ENCODE measurements at regions not wholly inside any gene's neighbourhood (a gene's known extent, or its start where the extent isn't known, plus 50 kb on each side); places are given as distances from the start of the nearest gene placed in this dataset.
"Not testable (repeated sequence)": the region's sequence is repeated elsewhere in the genome, so short reads cannot be mapped to it uniquely, and the experiment has no call there.

DNA sequence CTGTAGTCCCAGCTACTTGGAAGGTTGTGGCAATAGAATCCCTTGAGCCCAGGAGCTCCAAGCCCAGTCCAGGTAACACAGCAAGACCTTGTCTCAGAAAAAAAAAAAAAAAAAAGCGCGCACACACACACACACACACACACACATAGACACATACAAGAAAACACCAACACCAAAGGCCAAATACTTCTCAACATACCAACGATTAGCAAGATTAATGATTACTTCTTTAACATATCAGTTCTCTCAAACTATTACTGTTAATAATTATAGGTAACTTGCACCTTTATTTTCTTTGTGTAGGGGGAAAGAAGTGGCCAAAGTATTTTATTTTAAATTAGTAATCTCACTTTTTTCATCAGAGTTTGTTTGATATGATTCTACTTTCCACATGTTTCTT is 289.5 kb upstream of the ADGRL2 start:
- 87% methylated on average over 3 of the region's 3 CpGs for WGBS (ENCODE audit: insufficient coverage, low coverage, low lambda C conversion rate, missing lambda C conversion rate)
- DNase-seq (no peak), ATAC-seq (no peak)

DNA sequence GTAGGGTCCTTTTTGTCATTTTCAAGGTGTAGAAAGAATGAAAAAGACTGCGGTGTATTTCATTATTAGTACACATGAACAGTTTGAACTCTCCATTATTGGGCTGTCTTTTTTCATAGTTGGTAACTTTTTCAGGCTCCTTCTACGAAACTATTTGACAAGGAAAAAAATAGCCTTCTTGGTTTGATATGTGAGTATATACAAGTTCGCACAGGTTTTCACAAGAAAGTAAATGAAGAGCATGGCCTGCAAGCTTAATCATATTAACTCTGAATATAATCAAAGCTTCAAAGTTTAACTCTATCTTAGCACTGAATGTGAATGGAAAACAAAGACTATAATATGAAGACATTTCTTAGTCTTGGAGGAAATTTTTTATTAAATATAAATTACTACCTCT is 290.0 kb upstream of the ADGRL2 start:
- intact Hi-C loops (cut with DNase I), result no loop called here
- H3K27me3 ChIP-seq, result no peaks in the 10 kb centered on the region
- H3K4me1 ChIP-seq, result no peaks in the 10 kb centered on the region
- H3K4me3 ChIP-seq, result no peak overlapping the region
- no peak for ATAC-seq
- H3K27ac ChIP-seq, result no peak overlapping the region
- no peak for DNase-seq
- 88% methylated on average over 3 of the region's 3 CpGs for WGBS (ENCODE audit: insufficient coverage, low coverage, low lambda C conversion rate, missing lambda C conversion rate)
- H3K9me3 ChIP-seq, result peaks cover 0 to 2% (median 0%) of the 10 kb centered on the region in 4 donors
- TF ChIP-seq, protein P1, sequence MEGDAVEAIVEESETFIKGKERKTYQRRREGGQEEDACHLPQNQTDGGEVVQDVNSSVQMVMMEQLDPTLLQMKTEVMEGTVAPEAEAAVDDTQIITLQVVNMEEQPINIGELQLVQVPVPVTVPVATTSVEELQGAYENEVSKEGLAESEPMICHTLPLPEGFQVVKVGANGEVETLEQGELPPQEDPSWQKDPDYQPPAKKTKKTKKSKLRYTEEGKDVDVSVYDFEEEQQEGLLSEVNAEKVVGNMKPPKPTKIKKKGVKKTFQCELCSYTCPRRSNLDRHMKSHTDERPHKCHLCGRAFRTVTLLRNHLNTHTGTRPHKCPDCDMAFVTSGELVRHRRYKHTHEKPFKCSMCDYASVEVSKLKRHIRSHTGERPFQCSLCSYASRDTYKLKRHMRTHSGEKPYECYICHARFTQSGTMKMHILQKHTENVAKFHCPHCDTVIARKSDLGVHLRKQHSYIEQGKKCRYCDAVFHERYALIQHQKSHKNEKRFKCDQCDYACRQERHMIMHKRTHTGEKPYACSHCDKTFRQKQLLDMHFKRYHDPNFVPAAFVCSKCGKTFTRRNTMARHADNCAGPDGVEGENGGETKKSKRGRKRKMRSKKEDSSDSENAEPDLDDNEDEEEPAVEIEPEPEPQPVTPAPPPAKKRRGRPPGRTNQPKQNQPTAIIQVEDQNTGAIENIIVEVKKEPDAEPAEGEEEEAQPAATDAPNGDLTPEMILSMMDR (IDR thresholded peaks at IDR 0.05), result no peak
- TF ChIP-seq POLR2A (IDR thresholded peaks at IDR 0.05), result no peak
- no peaks in the 10 kb centered on the region for H3K36me3 ChIP-seq

More for the DNA sequence above, 289.5 kb upstream of the ADGRL2 start:
- Histone ChIP-seq H3K36me3 (no peaks in the 10 kb centered on the region), H3K9me3 (peaks cover 0 to 2% (median 0%) of the 10 kb centered on the region in 4 donors), H3K4me3 (no peak overlapping the region), H3K27me3 (no peaks in the 10 kb centered on the region), H3K4me1 (no peaks in the 10 kb centered on the region), H3K27ac (no peak overlapping the region)
- TF ChIP-seq POLR2A (IDR thresholded peaks at IDR 0.05), result no peak
- TF ChIP-seq, protein P1 (IDR thresholded peaks at IDR 0.05), result no peak
- intact Hi-C loops (cut with DNase I), result no loop called here

DNA sequence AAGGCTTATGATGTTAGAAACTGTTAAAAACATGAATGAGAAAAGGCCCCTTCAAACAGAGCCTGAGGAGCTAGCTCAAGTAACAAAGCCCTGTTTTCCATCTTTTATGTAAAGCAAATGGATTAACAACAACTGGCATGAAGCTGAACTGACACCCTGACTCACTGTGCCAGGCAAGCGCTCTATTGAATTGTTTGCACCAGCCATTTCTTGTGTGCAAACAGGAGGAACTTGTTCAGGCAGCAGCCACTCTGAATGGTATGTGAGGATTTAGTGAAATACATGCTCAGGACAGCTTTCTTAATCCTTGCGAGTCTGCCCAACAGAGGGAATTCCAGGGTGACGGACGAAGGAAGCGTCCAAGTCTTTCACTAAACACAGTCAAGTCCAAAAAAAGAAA is 291.1 kb upstream of the ADGRL2 start:
- ATAC-seq (no peak), DNase-seq (no peak)
- no peaks in the 10 kb centered on the region for H3K36me3 ChIP-seq
- intact Hi-C loops (cut with DNase I), result no loop called here
- no peak overlapping the region for H3K4me3 ChIP-seq
- H3K27me3 ChIP-seq, result no peaks in the 10 kb centered on the region
- no peaks in the 10 kb centered on the region for H3K4me1 ChIP-seq
- peaks cover 0 to 2% (median 0%) of the 10 kb centered on the region in 4 donors for H3K9me3 ChIP-seq
- H3K27ac ChIP-seq, result no peak overlapping the region
- WGBS (ENCODE audit: insufficient coverage, low coverage, low lambda C conversion rate, missing lambda C conversion rate), result 71% methylated on average over 5 of the region's 5 CpGs
- no peak for TF ChIP-seq POLR2A (IDR thresholded peaks at IDR 0.05)
- TF ChIP-seq, protein P1 (IDR thresholded peaks at IDR 0.05), result no peak

DNA sequence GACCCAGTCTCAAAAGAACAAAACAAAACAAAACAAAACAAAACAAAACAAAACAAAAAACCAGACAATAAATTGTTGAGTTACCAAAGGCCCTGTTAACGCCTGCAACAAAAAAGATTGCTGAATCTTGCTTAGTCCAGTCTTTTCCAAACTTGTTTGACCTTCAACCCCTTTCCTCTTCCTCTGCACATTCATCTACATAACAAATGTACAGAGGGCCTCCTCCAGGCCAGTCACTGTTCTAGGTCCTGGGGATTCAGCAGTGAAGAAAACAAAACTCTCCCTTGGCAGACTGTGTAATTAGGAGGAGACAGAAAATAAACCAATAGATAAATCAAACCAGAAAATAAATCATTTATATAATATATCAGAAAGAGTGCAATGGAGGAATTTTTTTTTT is 294.0 kb upstream of the ADGRL2 start:
- no peaks in the 10 kb centered on the region for H3K4me1 ChIP-seq
- 100% methylated on average over 1 of the region's 1 CpG for WGBS (ENCODE audit: insufficient coverage, low coverage, low lambda C conversion rate, missing lambda C conversion rate)
- no peak overlapping the region for H3K4me3 ChIP-seq
- intact Hi-C loops (cut with DNase I), result no loop called here
- H3K27ac ChIP-seq, result no peak overlapping the region
- TF ChIP-seq, protein P1 (IDR thresholded peaks at IDR 0.05), result no peak
- no peak for TF ChIP-seq POLR2A (IDR thresholded peaks at IDR 0.05)
- DNase-seq (no peak), ATAC-seq (peak; percentile 24 to 53 (median 46))
- no peaks in the 10 kb centered on the region for H3K27me3 ChIP-seq
- H3K36me3 ChIP-seq, result no peaks in the 10 kb centered on the region
- no peaks in the 10 kb centered on the region for H3K9me3 ChIP-seq

DNA sequence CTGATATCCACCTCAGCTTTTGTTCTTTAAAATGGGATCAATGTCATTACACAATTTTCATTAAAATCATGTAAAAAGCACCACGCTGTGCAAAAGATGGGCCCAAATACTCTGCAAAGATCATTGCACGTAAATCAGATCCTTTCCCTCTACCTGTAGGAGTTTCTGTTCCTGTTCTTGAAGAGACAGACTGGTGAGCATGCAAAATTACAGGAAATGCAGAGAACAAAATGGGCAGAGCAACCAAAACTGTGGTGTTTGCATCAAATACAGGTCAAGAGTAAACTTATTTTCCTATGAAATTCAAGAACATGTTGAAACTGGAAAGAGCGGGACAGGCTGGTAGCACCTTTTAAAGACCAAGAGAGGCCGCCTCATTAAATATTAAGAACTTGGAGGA is 294.9 kb upstream of the ADGRL2 start:
- Histone ChIP-seq H3K4me3 (no peak overlapping the region), H3K4me1 (no peaks in the 10 kb centered on the region), H3K27ac (no peak overlapping the region), H3K36me3 (no peaks in the 10 kb centered on the region), H3K27me3 (no peaks in the 10 kb centered on the region), H3K9me3 (no peaks in the 10 kb centered on the region)
- TF ChIP-seq, protein P1 (IDR thresholded peaks at IDR 0.05), result no peak
- no peak for TF ChIP-seq POLR2A (IDR thresholded peaks at IDR 0.05)
- intact Hi-C loops (cut with DNase I), result no loop called here
- whole genome bisulfite sequencing (ENCODE audit: insufficient coverage, low coverage, low lambda C conversion rate, missing lambda C conversion rate), result 79% methylated on average over 4 of the region's 4 CpGs
- ATAC-seq, result no peak
- no peak for DNase-seq

DNA sequence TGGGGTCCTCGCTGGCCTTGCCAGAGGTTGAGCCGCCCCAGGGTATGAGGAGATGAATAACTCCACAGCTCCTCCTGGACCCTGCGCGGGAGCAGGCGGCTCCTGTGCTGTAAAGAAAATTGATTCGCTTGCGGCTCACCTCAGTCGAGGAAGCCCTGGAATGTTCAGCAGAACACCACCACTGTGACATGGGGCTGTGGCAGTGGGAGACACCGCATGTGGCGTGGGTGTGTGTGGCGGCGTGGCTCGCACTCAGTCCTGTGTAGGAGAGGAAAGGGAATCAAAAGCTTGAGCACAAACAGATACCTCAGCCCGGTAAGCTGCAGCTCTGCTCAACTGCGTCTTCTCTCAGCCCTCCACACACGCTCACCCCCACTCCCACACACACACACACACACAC is 295.9 kb upstream of the ADGRL2 start:
- no CpG with 5 or more reads among the region's 16 CpGs for WGBS (ENCODE audit: insufficient coverage, low coverage, low lambda C conversion rate, missing lambda C conversion rate)
- peak in 1 of 4 donors; percentile 30 for ATAC-seq

DNA sequence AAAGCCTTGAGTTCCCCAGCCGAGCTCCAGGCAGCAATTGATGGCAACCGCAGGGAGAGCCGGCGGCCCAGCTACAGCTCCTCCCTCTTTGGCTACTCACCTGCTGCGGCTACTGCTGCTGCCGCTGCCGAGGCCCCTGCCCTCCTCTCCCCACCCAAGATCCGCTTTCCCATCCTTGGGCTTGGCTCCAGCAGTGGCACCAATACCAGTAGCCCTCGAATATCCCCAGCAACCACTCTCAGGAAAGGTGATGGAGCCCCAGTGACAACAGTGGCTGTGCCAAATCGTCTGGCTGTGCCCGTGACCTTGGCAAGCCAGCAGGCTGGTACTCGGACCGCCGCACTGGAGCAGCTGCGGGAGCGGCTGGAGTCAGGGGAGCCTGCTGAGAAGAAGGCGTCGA is 298.0 kb upstream of the ADGRL2 start:
- intact Hi-C loops (cut with DNase I); H3K27ac ChIP-seq; DNase-seq; H3K4me3 ChIP-seq; H3K27me3 ChIP-seq; H3K4me1 ChIP-seq; H3K9me3 ChIP-seq; ATAC-seq; H3K36me3 ChIP-seq: not testable (repeated sequence)
- no CpG with 5 or more reads among the region's 18 CpGs for WGBS (ENCODE audit: insufficient coverage, low coverage, low lambda C conversion rate, missing lambda C conversion rate)

More for the DNA sequence above, 295.9 kb upstream of the ADGRL2 start:
- intact Hi-C loops (cut with DNase I); DNase-seq; H3K27ac ChIP-seq; H3K27me3 ChIP-seq; H3K4me3 ChIP-seq; H3K9me3 ChIP-seq; H3K4me1 ChIP-seq; H3K36me3 ChIP-seq: not testable (repeated sequence)

Data from right lobe of liver (tissue), 6 donors.